ENCODE measurements at regions not wholly inside any gene's neighbourhood (a gene's known extent, or its start where the extent isn't known, plus 50 kb on each side); places are given as distances from the start of the nearest gene placed in this dataset.
"Not testable (repeated sequence)": the region's sequence is repeated elsewhere in the genome, so short reads cannot be mapped to it uniquely, and the experiment has no call there.

DNA sequence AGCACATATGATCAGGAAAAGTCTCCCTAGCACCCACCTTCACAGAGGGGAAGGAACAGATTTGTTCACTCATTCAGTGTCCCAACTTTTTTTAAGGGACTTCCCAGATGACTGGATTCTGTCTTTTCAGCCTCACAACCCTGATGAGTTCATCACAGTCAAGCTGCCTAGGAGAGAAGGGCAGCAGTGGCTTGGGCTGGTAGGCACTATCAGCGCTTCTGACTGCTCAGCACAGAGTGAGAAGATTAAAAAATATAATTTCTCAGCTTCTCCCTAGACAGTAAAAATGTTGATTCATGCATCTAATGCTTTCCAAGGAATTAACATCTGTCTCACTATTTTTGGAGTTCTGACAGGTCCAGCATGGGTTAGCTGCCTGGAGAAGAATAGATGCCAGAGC is 328.2 kb downstream of the DTHD1 start:
- no peak for DNase-seq

DNA sequence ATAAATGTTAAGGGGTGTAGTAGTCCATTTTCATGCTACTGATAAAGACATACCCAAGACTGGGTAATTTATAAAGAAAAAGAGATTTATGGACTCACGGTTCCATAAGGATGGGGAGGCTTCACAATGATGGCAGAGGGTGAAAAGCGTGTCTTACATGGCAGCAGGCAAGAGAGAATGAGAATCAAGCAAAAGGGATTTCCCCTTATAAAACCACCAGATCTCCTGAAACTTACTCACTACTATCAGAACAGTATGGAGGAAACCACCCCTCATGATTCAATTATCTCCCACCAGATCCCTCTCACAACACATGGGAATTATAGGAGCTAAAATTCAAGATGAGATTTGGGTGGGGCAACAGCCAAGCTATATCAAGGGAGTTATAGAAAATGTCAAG is 329.2 kb downstream of the DTHD1 start:
- no peak for DNase-seq

DNA sequence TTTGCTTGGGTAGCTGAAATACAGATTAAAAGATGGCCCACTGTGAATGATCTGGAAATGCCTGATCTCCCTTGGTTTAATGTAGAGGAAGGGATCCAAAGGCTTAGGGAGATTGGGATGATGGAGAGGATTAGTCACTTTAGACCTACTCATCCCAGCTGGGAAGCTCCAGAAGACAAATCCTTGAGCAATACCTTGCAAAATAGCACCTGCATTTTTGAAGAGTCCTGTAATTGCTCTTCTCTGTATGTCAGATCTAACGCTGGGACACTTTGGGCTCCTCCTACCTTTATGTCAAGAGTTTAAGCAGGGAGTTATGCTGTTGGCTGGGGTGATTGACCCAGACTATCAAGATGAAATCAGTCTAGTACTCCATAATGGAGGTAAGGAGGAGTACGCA is 331.7 kb downstream of the DTHD1 start:
- not testable (repeated sequence) for DNase-seq

DNA sequence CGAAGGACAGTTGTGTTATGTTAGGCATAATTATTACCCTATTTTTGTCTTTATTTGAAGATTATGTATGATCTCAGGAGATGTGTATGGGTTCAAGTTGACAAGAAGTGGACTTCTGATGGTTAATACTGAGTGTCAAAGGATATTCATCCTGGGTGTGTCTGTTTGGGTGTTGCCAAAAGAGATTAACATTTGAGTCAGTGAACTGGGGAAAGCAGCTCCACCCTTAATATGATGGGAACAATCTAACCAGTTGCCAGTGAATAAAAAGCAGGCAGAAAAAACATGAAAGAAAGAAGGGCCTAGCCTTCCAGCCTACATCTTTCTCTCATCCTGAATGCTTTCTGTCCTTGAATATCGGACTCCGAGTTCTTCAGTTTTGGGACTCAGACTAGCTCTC is 332.6 kb downstream of the DTHD1 start:
- no peak for DNase-seq

DNA sequence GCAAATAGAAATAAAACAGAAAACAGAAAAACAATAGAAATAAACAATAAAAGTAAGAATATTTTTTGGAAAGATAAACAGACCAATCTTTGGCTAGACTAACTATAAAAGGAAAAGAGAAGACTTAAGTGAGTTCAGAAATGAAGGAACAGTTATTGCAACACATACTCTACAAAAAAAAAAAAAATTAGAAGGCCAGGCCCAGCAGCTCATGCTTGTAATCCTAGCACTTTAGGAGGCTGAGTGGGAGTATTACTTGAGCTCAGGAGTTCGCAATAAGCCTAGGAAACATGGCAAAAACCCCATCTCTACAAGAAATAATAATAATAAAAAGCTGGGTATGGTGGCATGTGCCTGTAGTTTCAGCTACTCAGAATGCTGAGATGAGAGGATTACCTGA is 336.7 kb downstream of the DTHD1 start:
- no peak for DNase-seq

DNA sequence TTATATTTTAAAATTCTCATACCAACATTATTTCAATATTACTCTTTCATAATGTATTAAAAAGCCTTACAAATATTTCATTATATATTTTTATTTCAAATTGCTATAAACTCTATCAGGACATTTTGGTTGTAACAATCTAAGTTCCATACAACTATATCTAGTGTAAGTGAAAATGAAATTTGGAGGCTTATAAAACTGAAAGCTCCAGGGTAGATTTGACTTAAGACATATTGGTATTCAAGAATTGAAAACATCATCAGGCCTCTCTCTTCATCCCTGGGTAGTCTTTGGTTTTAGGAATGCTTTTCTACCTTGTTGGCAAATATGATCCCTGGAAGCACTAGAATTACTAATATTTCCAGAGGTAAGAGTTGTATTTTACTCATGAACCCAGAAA is 342.6 kb downstream of the DTHD1 start:
- DNase-seq: no peak

DNA sequence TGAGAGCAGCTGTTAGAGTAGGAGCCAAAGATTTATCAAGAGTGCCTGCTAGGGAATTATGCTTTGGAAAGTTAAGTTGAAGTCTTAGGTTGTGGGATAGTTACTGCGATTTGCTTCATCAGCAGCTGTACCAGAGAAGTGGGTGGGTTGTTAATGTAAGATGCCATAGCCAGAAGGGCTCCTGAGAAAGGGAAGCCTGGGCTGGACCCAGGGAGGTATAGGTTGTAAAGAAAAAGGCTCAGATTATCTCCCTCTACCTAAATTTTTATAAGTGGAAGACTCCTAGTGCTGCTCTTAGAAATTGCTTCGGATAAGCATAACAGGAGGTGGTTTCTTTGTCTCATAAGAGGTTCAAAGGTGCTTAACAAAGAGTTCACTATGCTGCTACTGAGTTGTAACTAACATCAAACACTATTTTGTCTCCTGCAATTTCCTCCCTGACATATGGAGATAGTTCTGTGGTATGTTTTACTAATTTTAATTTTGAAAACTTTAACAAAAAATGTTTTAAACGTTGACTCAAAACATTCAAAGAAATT is 356.9 kb downstream of the DTHD1 start:
- DNase-seq: no peak

DNA sequence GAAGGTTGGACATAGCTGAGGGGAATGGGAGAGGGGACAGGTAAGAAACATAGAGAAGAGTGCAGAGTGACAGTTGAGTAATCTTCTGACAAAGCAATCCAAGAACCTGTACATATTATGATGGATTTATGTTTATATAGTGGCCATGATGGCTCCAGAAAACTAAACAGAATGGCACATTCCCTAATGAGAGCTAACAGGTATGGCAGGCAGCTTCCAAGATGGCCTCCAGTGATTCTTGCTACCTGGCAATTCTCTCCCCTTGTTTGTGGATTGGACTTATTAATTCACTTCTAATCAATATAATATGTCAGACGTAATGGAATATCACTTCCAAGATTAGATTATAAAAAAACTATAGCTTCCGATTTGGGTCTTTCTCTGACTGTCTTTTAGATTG is 359.5 kb downstream of the DTHD1 start:
- no peak for DNase-seq

DNA sequence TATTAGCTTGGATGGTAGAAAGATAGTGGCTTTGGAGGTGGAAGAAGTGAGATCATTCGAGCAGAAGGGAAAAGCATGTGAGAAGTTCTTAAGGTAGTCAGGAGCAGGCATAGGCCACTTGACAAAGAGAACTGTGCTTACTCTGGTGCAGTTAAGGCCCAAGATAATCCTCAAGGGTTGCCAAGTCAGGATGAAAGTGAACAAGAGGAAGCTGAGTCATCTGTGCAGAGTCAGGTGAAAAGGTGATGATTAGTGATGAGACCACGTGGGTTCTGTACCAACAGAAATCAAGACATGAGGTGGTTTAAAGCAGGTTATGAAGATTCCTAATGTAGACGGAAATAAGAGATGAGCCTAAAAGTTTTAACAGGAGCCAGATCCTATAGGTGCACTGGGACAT is 369.8 kb downstream of the DTHD1 start:
- DNase-seq: no peak

DNA sequence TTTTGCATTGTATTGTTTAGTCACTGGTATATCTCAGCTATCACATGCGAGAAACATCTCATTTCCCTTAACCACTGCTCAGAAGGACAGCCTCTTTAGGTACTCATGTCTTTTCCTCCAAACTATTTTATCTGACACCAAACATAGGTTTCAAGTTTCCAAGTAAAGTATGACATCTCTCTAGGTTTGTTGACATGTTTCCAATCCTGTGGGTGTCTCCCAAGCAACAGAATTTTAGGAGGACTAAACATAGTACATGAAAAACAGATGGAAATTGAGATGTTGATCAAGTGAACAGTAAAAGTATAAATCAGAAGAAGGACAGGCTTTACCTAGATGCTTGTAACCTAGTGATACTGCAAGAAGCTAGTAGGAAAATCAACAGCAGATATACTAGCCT is 371.4 kb downstream of the DTHD1 start:
- no peak for DNase-seq

DNA sequence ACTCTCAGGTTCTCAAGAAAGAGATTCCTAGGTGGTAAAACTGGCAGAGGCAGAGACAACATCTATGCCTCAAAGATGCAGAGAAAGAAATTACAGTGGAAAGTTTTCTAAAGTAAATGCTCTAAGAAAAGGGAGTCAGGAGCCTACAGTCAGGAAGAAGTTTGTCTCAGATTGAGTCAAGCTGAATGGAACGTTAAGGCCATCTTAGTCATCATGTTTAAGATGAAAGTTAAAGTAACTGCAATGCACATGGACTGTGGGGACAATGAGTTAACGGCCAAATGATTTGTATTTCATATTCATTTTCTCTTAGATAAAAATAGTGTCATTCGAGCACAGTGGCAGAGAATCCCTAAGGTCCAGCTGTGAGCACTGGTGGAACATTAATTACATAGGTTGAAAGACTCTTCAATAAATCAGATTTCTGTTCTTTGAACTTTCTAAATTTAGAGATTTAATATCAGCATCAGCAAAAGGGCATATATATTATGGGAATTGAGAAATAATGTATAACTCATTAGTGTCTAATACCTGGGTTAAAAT is 384.6 kb downstream of the DTHD1 start:
- DNase-seq: no peak

DNA sequence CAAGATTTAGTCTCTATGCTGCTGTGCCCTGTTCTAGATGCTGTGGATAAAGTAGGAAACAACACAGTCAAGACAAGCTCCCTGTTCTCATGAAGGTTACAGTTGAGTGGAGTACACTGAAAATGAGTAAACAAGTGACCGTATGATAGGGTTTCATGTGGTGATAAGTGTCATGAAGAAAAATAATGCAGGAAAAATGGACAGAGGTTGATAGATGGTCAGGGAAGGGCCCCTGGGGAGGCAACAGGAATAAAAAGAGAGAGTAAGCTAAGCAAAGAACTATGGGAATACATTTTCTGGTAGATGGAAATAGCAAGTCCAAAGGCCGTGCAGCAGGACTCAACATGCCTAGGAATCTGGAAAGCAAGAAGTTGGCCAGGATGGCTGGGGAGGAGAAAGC is 394.0 kb downstream of the DTHD1 start:
- no peak for DNase-seq

DNA sequence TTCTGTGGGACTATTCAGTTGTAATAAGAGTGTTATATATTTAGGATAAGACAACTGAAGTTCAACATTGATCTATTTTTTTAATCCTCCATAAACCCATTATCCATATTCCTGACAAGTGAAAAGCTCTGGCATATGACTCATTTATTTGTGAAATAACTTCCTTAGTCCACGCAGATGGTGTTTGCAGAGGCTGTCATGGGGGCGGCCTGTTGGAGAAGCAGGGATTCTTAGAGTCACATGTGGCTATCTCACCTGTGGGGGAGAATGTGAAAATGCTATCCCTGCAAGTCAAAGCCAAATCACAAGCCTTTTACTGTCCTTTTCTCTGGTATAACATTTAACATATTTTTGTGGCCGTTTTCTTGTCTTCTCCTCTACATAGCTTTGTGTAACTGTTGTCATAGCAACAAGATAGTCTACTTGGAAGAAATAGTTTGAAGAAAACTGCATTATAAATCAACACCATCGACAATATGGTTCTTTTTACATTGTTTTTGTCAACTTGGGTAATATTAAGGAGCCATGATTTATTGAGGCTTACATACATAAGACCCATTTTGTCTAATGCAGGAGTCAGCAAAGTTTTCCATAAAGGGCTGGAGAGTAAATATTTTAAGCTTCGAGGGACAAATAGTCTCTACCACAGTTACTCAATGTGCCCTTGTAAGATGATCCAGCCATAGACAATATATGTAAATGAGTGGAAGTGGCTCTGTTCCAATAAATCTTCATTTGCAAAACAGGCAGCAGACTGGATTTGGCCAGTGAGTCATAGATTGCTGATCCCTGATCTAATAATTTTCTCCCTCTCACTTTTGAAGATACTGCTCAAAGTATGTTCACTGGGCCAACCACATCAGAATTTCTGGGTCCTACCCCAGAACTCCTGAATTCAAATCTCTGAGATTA is 395.0 kb downstream of the DTHD1 start:
- DNase-seq: peak; percentile 15

DNA sequence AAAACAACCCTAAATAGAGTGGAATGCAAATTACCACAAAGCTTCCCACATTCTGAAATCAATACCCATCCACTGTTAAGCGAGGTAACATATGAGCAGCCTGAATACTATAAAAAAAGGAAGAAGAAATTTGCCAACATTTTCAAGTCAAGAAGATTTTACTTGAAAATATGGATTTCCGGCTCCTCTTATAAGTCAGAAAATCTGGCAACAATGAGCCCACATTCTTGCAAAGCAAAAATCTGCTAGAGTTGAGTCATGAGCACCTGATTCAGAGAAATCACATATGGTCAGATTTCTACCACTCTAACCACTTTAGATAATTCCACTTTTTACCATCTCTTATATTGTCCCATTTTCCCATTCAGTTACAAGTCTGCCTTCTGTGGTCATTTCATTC is 395.7 kb downstream of the DTHD1 start:
- DNase-seq: no peak

DNA sequence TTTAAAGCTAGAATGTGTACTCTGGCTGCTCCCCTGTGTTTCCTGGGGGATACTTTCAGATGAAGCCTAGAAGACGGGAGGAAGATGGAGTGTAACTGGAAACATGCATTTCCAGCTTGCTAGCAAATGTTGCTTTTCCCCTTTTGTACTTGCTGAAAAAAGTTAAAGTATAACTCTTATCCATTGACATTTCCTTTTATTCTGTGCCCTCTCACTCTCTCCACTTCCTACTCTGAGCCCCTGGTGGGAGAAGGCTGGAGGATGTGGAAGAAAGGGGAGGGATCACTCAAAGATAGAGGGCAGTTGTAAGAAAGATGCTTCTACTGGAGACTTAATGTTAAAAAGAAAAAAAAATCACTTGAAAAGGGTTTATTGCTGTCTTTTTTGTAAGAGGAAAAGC is 396.5 kb downstream of the DTHD1 start:
- no peak for DNase-seq

DNA sequence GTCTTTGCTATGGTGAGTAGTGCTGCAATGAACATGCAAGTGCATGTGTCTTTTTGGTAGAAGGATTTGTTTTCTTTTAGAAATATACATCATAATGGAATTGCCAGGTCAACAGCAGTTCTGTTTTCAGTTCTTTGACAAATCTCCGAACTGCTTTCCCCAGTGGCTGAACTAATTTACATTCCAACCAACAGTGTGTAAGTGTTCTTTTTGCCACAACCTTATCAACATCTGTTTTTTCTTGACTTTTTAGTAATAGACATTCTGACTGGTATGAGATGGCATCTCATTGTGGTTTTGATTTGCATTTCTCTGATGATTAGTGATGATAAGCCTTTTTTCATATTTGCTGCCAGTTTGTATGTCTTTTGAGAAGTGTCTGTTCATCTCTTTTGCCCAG is 406.3 kb downstream of the DTHD1 start:
- no peak for DNase-seq

DNA sequence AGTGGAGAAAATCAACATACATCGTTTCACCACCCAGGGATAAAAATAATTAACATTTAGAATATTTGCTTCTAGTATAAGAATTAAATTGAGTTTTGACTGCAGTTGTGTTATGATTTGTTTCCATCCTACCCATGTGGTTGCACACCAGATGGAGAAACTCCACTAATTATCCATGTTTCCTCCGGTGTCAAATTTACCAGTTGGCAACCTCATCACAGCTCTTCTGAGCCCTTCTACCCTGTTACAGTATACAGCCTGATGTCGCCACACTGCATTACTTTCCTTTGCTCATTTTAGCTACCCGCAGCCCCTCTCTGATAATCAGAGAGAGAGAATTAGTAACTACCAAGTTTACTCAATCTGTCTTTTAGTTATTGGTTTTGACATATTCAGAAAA is 411.2 kb downstream of the DTHD1 start:
- no peak for DNase-seq

DNA sequence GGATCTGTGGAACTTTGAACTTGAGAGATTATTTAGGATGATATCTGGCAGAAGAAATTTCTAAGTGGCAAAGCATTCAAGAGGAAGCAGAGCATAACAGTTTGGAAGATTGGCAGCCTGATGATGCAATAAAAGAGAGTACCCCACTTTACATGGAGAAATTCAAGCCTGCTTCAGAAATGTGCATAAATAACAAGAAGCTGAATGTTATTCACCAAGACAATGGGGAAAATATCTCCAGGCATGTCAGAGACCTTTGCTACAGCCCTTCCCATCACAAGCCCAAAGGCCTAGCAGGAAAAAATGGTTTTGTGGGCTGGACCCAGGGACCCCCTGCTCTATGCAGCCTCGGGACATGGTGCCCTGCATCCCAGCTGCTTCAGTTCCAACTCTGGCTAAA is 420.8 kb downstream of the DTHD1 start:
- no peak for DNase-seq

DNA sequence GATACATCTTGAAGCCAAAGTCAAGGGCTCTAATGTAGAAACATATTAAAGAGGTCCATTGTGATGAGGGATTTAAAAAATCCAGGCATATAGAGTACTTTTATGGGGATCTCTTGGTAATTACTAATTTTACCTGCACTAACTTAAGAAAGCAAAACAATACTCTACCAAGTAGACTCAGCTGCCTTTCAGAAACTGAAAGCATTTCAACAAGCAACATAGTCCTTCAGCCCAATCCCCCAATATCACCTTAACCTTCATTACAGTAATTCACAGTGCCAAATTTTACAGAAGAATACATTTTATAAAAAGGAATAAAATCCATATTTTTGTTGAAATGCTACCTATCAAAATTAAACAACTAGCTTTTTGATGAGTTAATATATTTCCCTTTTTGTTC is 422.9 kb downstream of the DTHD1 start:
- no peak for DNase-seq

DNA sequence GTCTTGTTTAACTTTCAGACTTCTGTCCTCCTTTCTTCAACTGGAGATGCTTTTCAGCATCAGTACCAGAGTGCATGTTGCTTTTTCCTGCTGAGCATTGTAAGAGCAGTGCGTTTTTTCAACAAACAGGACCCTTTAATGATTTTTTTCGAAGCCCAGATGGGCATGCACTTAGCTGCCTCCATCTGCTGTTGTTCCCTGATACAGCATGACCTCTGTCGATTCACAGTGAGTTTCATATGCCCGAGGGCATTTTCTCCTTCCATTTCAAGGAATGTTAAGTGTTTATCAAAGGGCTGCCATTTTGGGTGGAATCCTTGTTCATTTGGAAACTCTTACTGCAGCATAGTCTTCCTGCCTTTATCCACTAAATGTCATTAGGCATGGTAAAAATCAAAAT is 428.6 kb downstream of the DTHD1 start:
- DNase-seq: no peak

DNA sequence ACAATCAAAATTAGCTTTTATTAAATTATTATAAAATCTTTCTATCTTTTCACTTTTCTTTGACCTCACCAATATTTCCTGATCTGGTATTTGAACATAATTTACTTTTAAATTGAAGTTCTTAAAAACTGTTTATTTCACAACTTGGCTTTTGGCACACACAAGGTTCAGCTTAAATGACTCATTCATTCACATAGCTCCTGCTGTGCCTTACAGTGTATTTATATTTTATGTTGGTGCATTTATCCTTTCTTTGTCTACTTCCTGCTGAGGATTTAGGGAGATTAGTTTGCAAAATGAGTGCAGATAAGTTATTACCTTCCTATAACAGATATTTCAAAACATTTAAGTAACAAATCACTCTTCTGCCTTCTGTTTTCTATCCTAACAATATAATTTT is 430.6 kb downstream of the DTHD1 start:
- peak; percentile 49 for DNase-seq

DNA sequence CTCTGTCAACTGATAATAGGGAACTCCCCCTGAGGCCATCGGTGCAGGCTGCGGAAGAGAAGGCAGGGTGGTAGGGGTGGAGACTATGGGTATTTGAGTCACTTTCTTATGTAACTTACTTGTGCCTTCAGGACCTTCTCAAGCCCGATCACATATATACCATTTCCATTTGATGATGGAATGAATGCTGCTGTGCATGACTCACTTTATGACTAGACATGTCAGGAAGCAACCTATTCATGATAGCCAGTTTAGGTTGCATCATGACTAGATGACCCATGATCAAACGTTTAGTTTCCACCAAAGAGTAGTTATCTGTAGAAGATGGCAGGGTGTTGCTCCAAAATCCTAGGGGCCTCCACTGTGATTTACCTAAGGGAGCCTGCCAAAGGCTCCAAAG is 435.5 kb downstream of the DTHD1 start:
- no peak for DNase-seq

DNA sequence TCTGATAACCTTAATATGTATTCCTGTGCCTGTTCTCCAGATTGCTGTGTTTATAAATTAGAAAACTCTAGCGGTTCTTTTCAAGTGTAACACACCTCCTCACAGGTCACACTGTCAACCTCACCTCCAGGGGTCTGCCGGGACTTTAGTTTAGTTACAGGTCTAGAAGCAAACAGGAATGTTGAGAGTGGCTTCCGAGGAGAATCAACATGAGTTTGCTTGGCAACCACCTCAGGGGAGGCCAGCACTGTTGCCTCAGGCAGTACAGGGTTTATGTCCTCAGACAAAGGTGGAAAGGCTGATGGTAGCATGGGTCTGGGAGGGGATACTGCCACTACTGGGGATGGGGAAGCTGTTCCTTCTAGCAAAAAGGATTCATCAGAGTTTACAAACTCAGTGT is 438.0 kb downstream of the DTHD1 start:
- DNase-seq: no peak

DNA sequence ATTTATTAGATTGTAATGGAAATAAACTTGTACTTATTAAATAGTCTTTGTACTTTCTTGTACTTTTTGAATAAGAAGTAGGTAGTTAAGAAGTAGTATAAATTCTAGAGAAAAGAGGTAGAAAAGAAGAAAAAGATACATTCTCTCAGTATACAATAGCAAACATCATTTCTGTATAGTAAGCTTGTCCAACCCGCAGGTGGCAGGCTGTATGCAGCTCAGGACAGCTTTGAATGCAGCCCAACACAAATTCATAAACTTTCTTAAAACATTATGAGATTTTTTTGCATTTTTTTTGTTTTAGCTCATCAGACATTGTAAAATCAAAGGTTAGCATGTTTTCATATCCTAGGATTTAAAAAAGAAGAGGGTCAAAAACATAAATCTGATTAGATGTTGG is 441.6 kb downstream of the DTHD1 start:
- no peak for DNase-seq

DNA sequence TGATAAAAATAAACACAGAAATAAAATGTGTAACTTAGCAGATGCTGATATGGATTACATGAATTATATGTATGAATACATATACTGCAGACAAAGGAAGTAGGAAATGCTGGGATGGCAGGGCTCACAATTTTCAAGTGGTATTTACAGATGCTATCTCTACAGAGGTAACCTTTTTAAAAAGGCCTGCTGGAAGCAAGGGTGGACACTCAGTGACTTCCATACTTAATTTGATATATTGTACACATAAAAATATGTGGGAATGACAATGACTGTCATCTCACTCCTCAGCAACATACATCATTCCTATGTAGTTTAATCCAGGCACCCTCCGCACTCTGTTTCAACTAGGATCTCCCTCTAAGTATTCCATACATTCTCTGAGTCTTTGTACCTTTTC is 452.9 kb downstream of the DTHD1 start:
- no peak for DNase-seq

Measured in COR-L47 (cell line).